IMR-90 (cell line): ENCODE measurements at regions not wholly inside any gene's neighbourhood (a gene's known extent, or its start where the extent isn't known, plus 50 kb on each side); places are given as distances from the start of the nearest gene placed in this dataset.

Source experiments
- ATAC-seq: fragments of 200-7000 bp; cut with Tn5 transposase; 2 replicates; pipeline ENCODE4 v1.9.1; 2020; ENCODE audit warnings: low read depth, mild to moderate bottlenecking, moderate library complexity
- BruUV-seq: library from RNA; stranded (reverse); fragments of 400-500 nt; replicated peaks from 2 replicates; lab custom pipeline; 2021; lab: Mats Ljungman, UMichigan
- CTCF ChIA-PET: fragments of 300-600 bp; formaldehyde crosslinking; extraction: SDS; loops from one replicate; lab custom pipeline; 2021; ENCODE audit warnings: antibody characterized with exemption; lab: Yijun Ruan, JAX
- POLR2A ChIA-PET: fragments of 300-600 bp; sonication (Branson Sonifier 250); formaldehyde crosslinking; loops from one replicate; lab custom pipeline; 2022; ENCODE audit warnings: antibody characterized with exemption; ENCODE audit not compliant: unreplicated experiment; lab: Charles Lee
- DNase-seq: peaks from one replicate; pipeline ENCODE4 v3.0.0; 2013
- H2AFZ ChIP-seq: replicated peaks from 2 replicates; pipeline ENCODE3; 2013; ENCODE audit warnings: low read length, mild to moderate bottlenecking; ENCODE audit not compliant: poor library complexity
- H2AK5ac ChIP-seq: 2 replicates; pipeline ENCODE4 v1.6.1; 2013; ENCODE audit warnings: low read depth, low read length, inconsistent platforms
- H2AK9ac ChIP-seq: replicated peaks from 2 replicates; pipeline ENCODE3; 2013; ENCODE audit warnings: mild to moderate bottlenecking, low read depth, low read length, moderate library complexity; ENCODE audit not compliant: poor library complexity
- H2BK120ac ChIP-seq: 2 replicates; pipeline ENCODE4 v1.6.1; 2013; ENCODE audit warnings: low read depth, low read length, inconsistent platforms
- H2BK15ac ChIP-seq: 3 replicates; pipeline ENCODE4 v1.6.1; 2013; ENCODE audit warnings: low read depth, low read length, inconsistent platforms
- H2BK20ac ChIP-seq: 2 replicates; pipeline ENCODE4 v1.6.1; 2013; ENCODE audit warnings: low read depth, mild to moderate bottlenecking, inconsistent platforms, low read length, moderate library complexity
- H2BK5ac ChIP-seq: 2 replicates; pipeline ENCODE4 v1.6.1; 2013; ENCODE audit warnings: mild to moderate bottlenecking, low read depth, low read length, inconsistent platforms; ENCODE audit not compliant: poor library complexity, severe bottlenecking
- H3K14ac ChIP-seq: replicated peaks from 2 replicates; pipeline ENCODE4 v1.6.1; 2013; ENCODE audit warnings: low read depth, low read length, inconsistent platforms
- H3K18ac ChIP-seq: 2 replicates; pipeline ENCODE4 v1.6.1; 2013; ENCODE audit warnings: low read depth, low read length, control low read depth
- H3K23ac ChIP-seq: 2 replicates; pipeline ENCODE4 v1.6.1; 2013; ENCODE audit warnings: low read depth, low read length, inconsistent platforms
- H3K27ac ChIP-seq: 2 replicates; pipeline ENCODE4 v1.5.1; 2013; ENCODE audit warnings: mild to moderate bottlenecking, control low read depth, low read length; ENCODE audit not compliant: insufficient read depth
- H3K27me3 ChIP-seq: 2 replicates; pipeline ENCODE4 v1.6.1; 2013; ENCODE audit warnings: low read length; ENCODE audit not compliant: control insufficient read depth, insufficient read depth
- H3K36me3 ChIP-seq: 2 replicates; pipeline ENCODE4 v1.6.1; 2013; ENCODE audit warnings: low read length, mixed read lengths; ENCODE audit not compliant: control insufficient read depth, insufficient read depth
- H3K4ac ChIP-seq: 2 replicates; pipeline ENCODE4 v1.6.1; 2013; ENCODE audit warnings: low read depth, low read length, inconsistent platforms
- H3K4me1 ChIP-seq: 2 replicates; pipeline ENCODE4 v1.6.1; 2013; ENCODE audit warnings: low read length, mixed read lengths; ENCODE audit not compliant: control insufficient read depth, insufficient read depth
- H3K4me2 ChIP-seq: 2 replicates; pipeline ENCODE4 v1.6.1; 2013; ENCODE audit warnings: low read depth, mild to moderate bottlenecking, control low read depth, low read length, moderate library complexity
- H3K4me3 ChIP-seq: 2 replicates; pipeline ENCODE4 v1.5.1; 2013; ENCODE audit warnings: low read depth, mild to moderate bottlenecking, control low read depth, low read length, moderate library complexity; ENCODE audit not compliant: insufficient read depth
- H3K56ac ChIP-seq: 2 replicates; pipeline ENCODE4 v1.6.1; 2013; ENCODE audit warnings: low read length, inconsistent platforms; ENCODE audit not compliant: insufficient read depth; ENCODE audit errors: extremely low read depth
- H3K79me1 ChIP-seq, 2 experiments: 2 replicates each; pipeline ENCODE4 v1.6.1; 2013; ENCODE audit warnings: low read length in 2 of 2, inconsistent platforms in 1 of 2, low read depth in 1 of 2
- H3K9ac ChIP-seq: 2 replicates; pipeline ENCODE4 v1.6.1; 2013; ENCODE audit warnings: low read depth, low read length, control low read depth
- H3K9me1 ChIP-seq: 2 replicates; pipeline ENCODE4 v1.6.1; 2013; ENCODE audit warnings: low read length, inconsistent platforms; ENCODE audit not compliant: insufficient read depth
- H3K9me3 ChIP-seq: 2 replicates; pipeline ENCODE4 v1.6.1; 2013; ENCODE audit warnings: low read length; ENCODE audit not compliant: control insufficient read depth, insufficient read depth
- H4K20me1 ChIP-seq: 2 replicates; pipeline ENCODE4 v1.6.1; 2013; ENCODE audit warnings: low read length, inconsistent platforms; ENCODE audit not compliant: insufficient read depth
- H4K5ac ChIP-seq: 2 replicates; pipeline ENCODE4 v1.6.1; 2013; ENCODE audit warnings: mild to moderate bottlenecking, low read depth, low read length, control low read depth
- H4K8ac ChIP-seq, 2 experiments: 2 replicates each; pipeline ENCODE4 v1.6.1; 2013; ENCODE audit warnings: low read depth in 2 of 2, low read length in 2 of 2, control low read depth in 1 of 2, inconsistent platforms in 1 of 2
- H4K91ac ChIP-seq: 2 replicates; pipeline ENCODE4 v1.6.1; 2013; ENCODE audit warnings: low read depth, low read length, inconsistent platforms; ENCODE audit not compliant: insufficient read depth
- BHLHE40 ChIP-seq: fragments of 150-350 bp; IDR thresholded peaks from 2 replicates; pipeline ENCODE4 v1.6.1; 2016; ENCODE audit warnings: mild to moderate bottlenecking, low read depth, low read length
- CHD1 ChIP-seq: IDR thresholded peaks from 2 replicates; pipeline ENCODE4 v1.6.1; 2012; ENCODE audit warnings: low read depth, low read length, improper control_type of control experiment
- NFE2L2 ChIP-seq: fragments of 150-350 bp; IDR thresholded peaks from 2 replicates; pipeline ENCODE4 v1.6.1; 2016; ENCODE audit warnings: low read depth, mild to moderate bottlenecking, low read length
- POLR2A ChIP-seq: IDR thresholded peaks from 2 replicates; pipeline ENCODE4 v1.6.1; 2012; ENCODE audit warnings: mild to moderate bottlenecking, low read depth, low read length
- RCOR1 ChIP-seq: IDR thresholded peaks from 2 replicates; pipeline ENCODE4 v1.6.1; 2012; ENCODE audit warnings: mild to moderate bottlenecking, low read length, improper control_type of control experiment; ENCODE audit not compliant: insufficient replicate concordance
- RFX5 ChIP-seq: IDR thresholded peaks from 2 replicates; pipeline ENCODE4 v1.8.0; 2012; ENCODE audit warnings: low read depth, mild to moderate bottlenecking, low read length, moderate library complexity
- WGBS, 2 experiments: methylation state at CpG; one replicate each; pipeline versions ENCODE4 v1.1.5 to v1.1.7; 2013; ENCODE audit warnings: missing lambda C conversion rate in 2 of 2; ENCODE audit not compliant: insufficient read length in 1 of 2; ENCODE audit errors: extremely low coverage in 2 of 2; 5-methylcytosine and 5-hydroxymethylcytosine counted together
- dilution Hi-C: fragments of 300-500 bp; cut with HindIII; formaldehyde crosslinking; loops from one replicate; pipeline ENCODE4 v1.14.3; 2018; ENCODE audit warnings: low sequenced_read_pairs; ENCODE audit not compliant: unreplicated experiment
- in situ Hi-C: fragments of 300-500 bp; cut with MboI; formaldehyde crosslinking; loops from 3 replicates; pipeline ENCODE4 v1.14.3; 2019; ENCODE audit warnings: low sequenced_read_pairs, inconsistent platforms, mixed read lengths
- intact Hi-C: fragments of 100-400 bp; cut with micrococcal nuclease; formaldehyde crosslinking; loops from 2 replicates; pipeline ENCODE4 v1.10.0; 2022
- TF ChIP-seq, protein P1 (sequence below): fragments of 150-350 bp; IDR thresholded peaks from 2 replicates; pipeline ENCODE4 v1.6.1; 2017; ENCODE audit warnings: mild to moderate bottlenecking, antibody characterized with exemption, low read length, low read depth

DNA sequence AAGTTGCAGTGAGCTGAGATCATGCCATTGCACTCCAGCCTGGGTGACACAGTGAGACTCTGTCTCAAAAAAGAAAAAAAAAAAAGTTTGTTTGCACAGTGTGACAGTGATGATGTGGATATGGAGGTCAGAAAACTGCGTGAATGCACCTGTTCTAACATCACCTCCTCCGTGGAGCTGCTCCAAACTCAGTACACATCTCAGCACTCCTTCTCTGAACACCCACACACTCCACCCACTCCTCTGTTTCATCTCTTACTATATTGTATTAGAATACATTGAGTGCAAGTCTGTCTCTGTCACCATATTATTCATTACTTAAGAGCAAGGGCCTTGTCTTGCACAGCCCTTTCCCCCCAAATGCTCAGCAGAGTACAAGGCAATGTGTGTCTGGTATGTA lies 51.5 kb upstream of the ENPP4 start:
- Histone ChIP-seq H3K18ac (no peak overlapping the region), H3K79me1 (no peaks in the 10 kb centered on the region), H2BK120ac (no peak overlapping the region), H2AFZ (no peak overlapping the region), H3K9me3 (no peaks in the 10 kb centered on the region), H2AK5ac (no peak overlapping the region), H4K8ac (no peak overlapping the region), H4K5ac (no peak overlapping the region), H3K27ac (no peak overlapping the region), H3K4ac (no peak overlapping the region), H3K4me1 (no peaks in the 10 kb centered on the region), H3K4me2 (no peak overlapping the region), H3K27me3 (no peaks in the 10 kb centered on the region), H2AK9ac (no peak overlapping the region), H2BK15ac (no peak overlapping the region), H4K20me1 (no peaks in the 10 kb centered on the region), H3K4me3 (no peak overlapping the region), H3K23ac (no peak overlapping the region), H3K14ac (no peak overlapping the region), H3K56ac (no peak overlapping the region), H3K9ac (no peak overlapping the region), H3K9me1 (no peaks in the 10 kb centered on the region), H2BK5ac (no peak overlapping the region), H3K36me3 (no peaks in the 10 kb centered on the region), H2BK20ac (no peak overlapping the region), H4K91ac (no peak overlapping the region)
- CTCF ChIA-PET, result interaction anchor here (0.7 kb wide), 1 partner anchor 217 kb away, joined by 3 read pairs; no protein-coding TSS in a partner anchor
- in situ Hi-C loops, result no loop called here
- TF ChIP-seq RFX5 (no peak), POLR2A (no peak), RCOR1 (no peak), BHLHE40 (no peak), NFE2L2 (no peak), CHD1 (no peak)
- TF ChIP-seq, protein P1, sequence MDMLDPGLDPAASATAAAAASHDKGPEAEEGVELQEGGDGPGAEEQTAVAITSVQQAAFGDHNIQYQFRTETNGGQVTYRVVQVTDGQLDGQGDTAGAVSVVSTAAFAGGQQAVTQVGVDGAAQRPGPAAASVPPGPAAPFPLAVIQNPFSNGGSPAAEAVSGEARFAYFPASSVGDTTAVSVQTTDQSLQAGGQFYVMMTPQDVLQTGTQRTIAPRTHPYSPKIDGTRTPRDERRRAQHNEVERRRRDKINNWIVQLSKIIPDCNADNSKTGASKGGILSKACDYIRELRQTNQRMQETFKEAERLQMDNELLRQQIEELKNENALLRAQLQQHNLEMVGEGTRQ, result no peak
- POLR2A ChIA-PET, result no interaction called here
- intact Hi-C loops, result no loop called here
- ATAC-seq (no peak), DNase-seq (no peak)
- WGBS, 2 experiments, result no CpG with 5 or more reads among the region's 2 CpGs
- dilution Hi-C loops, result no loop called here
- BruUV-seq, result no TSS peak
